ENCODE measurements at regions not wholly inside any gene's neighbourhood (a gene's known extent, or its start where the extent isn't known, plus 50 kb on each side); places are given as distances from the start of the nearest gene placed in this dataset.

DNA sequence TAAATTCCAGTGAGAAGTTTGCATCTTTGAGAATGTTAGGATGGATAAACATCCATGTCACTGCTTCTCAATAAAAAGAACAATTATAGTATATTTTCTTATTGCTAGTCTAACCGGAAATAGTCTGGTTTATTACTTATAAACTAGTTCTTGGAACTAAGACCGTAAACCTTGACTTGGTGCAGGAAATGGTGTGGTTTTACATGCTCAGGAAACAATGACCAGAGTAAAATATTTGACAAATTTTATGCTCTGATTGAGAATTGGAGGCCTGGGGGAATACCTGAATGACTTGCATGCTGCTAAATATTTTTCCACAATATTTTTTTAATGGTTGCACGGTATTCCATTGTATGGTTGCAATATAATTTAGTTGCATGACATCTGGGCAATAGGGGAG, 76.3 kb downstream of the XCL2 start:
- TF ChIP-seq EP300 (IDR thresholded peaks at IDR 0.05; ENCODE audit: borderline replicate concordance in 1 of 2, control insufficient read depth in 1 of 2, low read depth in 2 of 2, low read length in 2 of 2) (no peak), ZNF207 (IDR thresholded peaks at IDR 0.05; ENCODE audit: borderline replicate concordance) (no peak), EZH2 (IDR thresholded peaks at IDR 0.05; ENCODE audit: borderline replicate concordance, control insufficient read depth, low read depth, low read length) (no peak), ZZZ3 (IDR thresholded peaks at IDR 0.05; ENCODE audit: control insufficient read depth, insufficient read length, low read depth) (no peak), GABPA (IDR thresholded peaks at IDR 0.05; ENCODE audit: low read depth) (no peak)
- TF ChIP-seq, protein P1, sequence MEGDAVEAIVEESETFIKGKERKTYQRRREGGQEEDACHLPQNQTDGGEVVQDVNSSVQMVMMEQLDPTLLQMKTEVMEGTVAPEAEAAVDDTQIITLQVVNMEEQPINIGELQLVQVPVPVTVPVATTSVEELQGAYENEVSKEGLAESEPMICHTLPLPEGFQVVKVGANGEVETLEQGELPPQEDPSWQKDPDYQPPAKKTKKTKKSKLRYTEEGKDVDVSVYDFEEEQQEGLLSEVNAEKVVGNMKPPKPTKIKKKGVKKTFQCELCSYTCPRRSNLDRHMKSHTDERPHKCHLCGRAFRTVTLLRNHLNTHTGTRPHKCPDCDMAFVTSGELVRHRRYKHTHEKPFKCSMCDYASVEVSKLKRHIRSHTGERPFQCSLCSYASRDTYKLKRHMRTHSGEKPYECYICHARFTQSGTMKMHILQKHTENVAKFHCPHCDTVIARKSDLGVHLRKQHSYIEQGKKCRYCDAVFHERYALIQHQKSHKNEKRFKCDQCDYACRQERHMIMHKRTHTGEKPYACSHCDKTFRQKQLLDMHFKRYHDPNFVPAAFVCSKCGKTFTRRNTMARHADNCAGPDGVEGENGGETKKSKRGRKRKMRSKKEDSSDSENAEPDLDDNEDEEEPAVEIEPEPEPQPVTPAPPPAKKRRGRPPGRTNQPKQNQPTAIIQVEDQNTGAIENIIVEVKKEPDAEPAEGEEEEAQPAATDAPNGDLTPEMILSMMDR (IDR thresholded peaks at IDR 0.05 in 2 of 3, conservative IDR thresholded peaks at IDR 0.05 in 1 of 3; ENCODE audit: control insufficient read depth in 2 of 3, extremely low read depth in 1 of 3, insufficient read depth in 1 of 3, low read depth in 3 of 3, low read length in 3 of 3), result no peak

Measured in GM12878 (cell line).